ENCODE measurements at regions not wholly inside any gene's neighbourhood (a gene's known extent, or its start where the extent isn't known, plus 50 kb on each side); places are given as distances from the start of the nearest gene placed in this dataset.

GRCh38 chr18:1261054-1261453 is 356.4 kb downstream of the ADCYAP1 start:
- no peak for DNase-seq (ENCODE audit: extremely low spot score)
- TF ChIP-seq FOXA1 (IDR thresholded peaks at IDR 0.05), result no peak
- ChIA-PET POLR2A (no interaction called here), CTCF (no interaction called here)

- CTCF ChIA-PET, result no interaction called here
- no peak for TF ChIP-seq SP1 (IDR thresholded peaks at IDR 0.05)
- no peak for TF ChIP-seq FOXK2 (IDR thresholded peaks at IDR 0.05)
- TF ChIP-seq ZNF384 (IDR thresholded peaks at IDR 0.05), result no peak
- TF ChIP-seq ARNT (IDR thresholded peaks at IDR 0.05), result no peak
- POLR2A ChIA-PET, result no interaction called here
- DNase-seq (ENCODE audit: extremely low spot score), result no peak
These were observed 362.4 kb downstream of the ADCYAP1 start for GRCh38 chr18:1267021-1267420.

GRCh38 chr18:1270081-1270480 is 365.4 kb downstream of the ADCYAP1 start:
- TF ChIP-seq ZNF384 (IDR thresholded peaks at IDR 0.05) (no peak), LEF1 (IDR thresholded peaks at IDR 0.05; ENCODE audit: borderline replicate concordance) (no peak), FOXA1 (IDR thresholded peaks at IDR 0.05) (no peak), L3MBTL2 (conservative IDR thresholded peaks at IDR 0.05) (no peak), PKNOX1 (IDR thresholded peaks at IDR 0.05) (no peak), FOXK2 (IDR thresholded peaks at IDR 0.05) (no peak), BHLHE40 (IDR thresholded peaks at IDR 0.05; ENCODE audit: borderline replicate concordance) (no peak), HDGF (IDR thresholded peaks at IDR 0.05; ENCODE audit: borderline replicate concordance) (no peak), FOXM1 (IDR thresholded peaks at IDR 0.05; ENCODE audit: borderline replicate concordance) (no peak), SUZ12 (IDR thresholded peaks at IDR 0.05) (no peak), ARNT (IDR thresholded peaks at IDR 0.05) (no peak), ELF4 (IDR thresholded peaks at IDR 0.05) (no peak), SP1 (IDR thresholded peaks at IDR 0.05) (no peak), CTBP1 (IDR thresholded peaks at IDR 0.05; ENCODE audit: borderline replicate concordance) (no peak), TARDBP (IDR thresholded peaks at IDR 0.05) (no peak), NFRKB (IDR thresholded peaks at IDR 0.05) (no peak)
- POLR2A ChIA-PET, result no interaction called here
- CTCF ChIA-PET, result no interaction called here
- DNase-seq (ENCODE audit: extremely low spot score), result no peak

- DNase-seq (ENCODE audit: extremely low spot score), result no peak
- TF ChIP-seq SP1 (IDR thresholded peaks at IDR 0.05), result no peak
- no peak for TF ChIP-seq ELF4 (IDR thresholded peaks at IDR 0.05)
- ChIA-PET POLR2A (no interaction called here), CTCF (no interaction called here)
These were observed 368.8 kb downstream of the ADCYAP1 start for GRCh38 chr18:1273469-1273868.

GRCh38 chr18:1292167-1292566 is 387.5 kb downstream of the ADCYAP1 start:
- DNase-seq (ENCODE audit: extremely low spot score), result no peak
- TF ChIP-seq ARNT (IDR thresholded peaks at IDR 0.05), result no peak
- TF ChIP-seq FOXK2 (IDR thresholded peaks at IDR 0.05), result no peak
- TF ChIP-seq BHLHE40 (IDR thresholded peaks at IDR 0.05; ENCODE audit: borderline replicate concordance), result no peak
- TF ChIP-seq FOXA1 (IDR thresholded peaks at IDR 0.05), result no peak
- no peak for TF ChIP-seq HDGF (IDR thresholded peaks at IDR 0.05; ENCODE audit: borderline replicate concordance)
- no peak for TF ChIP-seq PKNOX1 (IDR thresholded peaks at IDR 0.05)
- no peak for TF ChIP-seq NFRKB (IDR thresholded peaks at IDR 0.05)
- CTCF ChIA-PET, result no interaction called here
- POLR2A ChIA-PET, result no interaction called here

GRCh38 chr18:1294229-1294628 is 389.6 kb downstream of the ADCYAP1 start:
- POLR2A ChIA-PET, result no interaction called here
- CTCF ChIA-PET, result no interaction called here
- TF ChIP-seq FOXA1 (IDR thresholded peaks at IDR 0.05) (no peak), FOXK2 (IDR thresholded peaks at IDR 0.05) (no peak), HDGF (IDR thresholded peaks at IDR 0.05; ENCODE audit: borderline replicate concordance) (no peak), L3MBTL2 (conservative IDR thresholded peaks at IDR 0.05) (no peak), FOXM1 (IDR thresholded peaks at IDR 0.05; ENCODE audit: borderline replicate concordance) (no peak), BHLHE40 (IDR thresholded peaks at IDR 0.05; ENCODE audit: borderline replicate concordance) (no peak), ARNT (IDR thresholded peaks at IDR 0.05) (no peak), TARDBP (IDR thresholded peaks at IDR 0.05) (no peak), LEF1 (IDR thresholded peaks at IDR 0.05; ENCODE audit: borderline replicate concordance) (no peak)
- DNase-seq (ENCODE audit: extremely low spot score), result no peak

- ChIA-PET CTCF (no interaction called here), POLR2A (no interaction called here)
- DNase-seq (ENCODE audit: extremely low spot score), result no peak
- TF ChIP-seq SUZ12 (IDR thresholded peaks at IDR 0.05), result no peak
- no peak for TF ChIP-seq TARDBP (IDR thresholded peaks at IDR 0.05)
- TF ChIP-seq L3MBTL2 (conservative IDR thresholded peaks at IDR 0.05), result no peak
- no peak for TF ChIP-seq FOXM1 (IDR thresholded peaks at IDR 0.05; ENCODE audit: borderline replicate concordance)
- TF ChIP-seq SP1 (IDR thresholded peaks at IDR 0.05), result no peak
- TF ChIP-seq NFRKB (IDR thresholded peaks at IDR 0.05), result no peak
- TF ChIP-seq ELF4 (IDR thresholded peaks at IDR 0.05), result no peak
- TF ChIP-seq ZNF384 (IDR thresholded peaks at IDR 0.05), result no peak
- TF ChIP-seq BHLHE40 (IDR thresholded peaks at IDR 0.05; ENCODE audit: borderline replicate concordance), result no peak
- TF ChIP-seq FOXK2 (IDR thresholded peaks at IDR 0.05), result no peak
- TF ChIP-seq LEF1 (IDR thresholded peaks at IDR 0.05; ENCODE audit: borderline replicate concordance), result no peak
- TF ChIP-seq CTBP1 (IDR thresholded peaks at IDR 0.05; ENCODE audit: borderline replicate concordance), result no peak
- no peak for TF ChIP-seq ARNT (IDR thresholded peaks at IDR 0.05)
- no peak for TF ChIP-seq PKNOX1 (IDR thresholded peaks at IDR 0.05)
- no peak for TF ChIP-seq HDGF (IDR thresholded peaks at IDR 0.05; ENCODE audit: borderline replicate concordance)
These were observed 391.6 kb downstream of the ADCYAP1 start for GRCh38 chr18:1296237-1296636.

Measured in HEK293T (cell line).